Activated naive CD8-positive, alpha-beta T cell treated with anti-CD3 and anti-CD28 coated beads, Interleukin-2, amount 50 U/mL, for 24 hours (primary cell): ENCODE measurements at regions not wholly inside any gene's neighbourhood (a gene's known extent, or its start where the extent isn't known, plus 50 kb on each side); places are given as distances from the start of the nearest gene placed in this dataset.

Source experiments
- ATAC-seq: fragments of 150-1000 bp; cut with Tn5 transposase; one replicate; pipeline ENCODE4 v1.10.0; 2021
- DNase-seq: peaks from one replicate; pipeline ENCODE4 v3.0.0; 2021
- H3K27ac Mint-ChIP-seq: one replicate; pipeline ENCODE4 v1.8.0; 2021; ENCODE audit warnings: mild to moderate bottlenecking, mixed read lengths
- H3K27me3 Mint-ChIP-seq: one replicate; pipeline ENCODE4 v1.8.0; 2021; ENCODE audit warnings: mixed read lengths
- H3K36me3 Mint-ChIP-seq: one replicate; pipeline ENCODE4 v1.8.0; 2021; ENCODE audit warnings: low read depth, mixed read lengths
- H3K4me1 Mint-ChIP-seq: one replicate; pipeline ENCODE4 v1.8.0; 2021; ENCODE audit warnings: mixed read lengths
- H3K4me3 Mint-ChIP-seq: one replicate; pipeline ENCODE4 v1.8.0; 2021; ENCODE audit warnings: mild to moderate bottlenecking, moderate library complexity, mixed read lengths
- H3K9me3 Mint-ChIP-seq: one replicate; pipeline ENCODE4 v1.8.0; 2021; ENCODE audit warnings: mixed read lengths

DNA sequence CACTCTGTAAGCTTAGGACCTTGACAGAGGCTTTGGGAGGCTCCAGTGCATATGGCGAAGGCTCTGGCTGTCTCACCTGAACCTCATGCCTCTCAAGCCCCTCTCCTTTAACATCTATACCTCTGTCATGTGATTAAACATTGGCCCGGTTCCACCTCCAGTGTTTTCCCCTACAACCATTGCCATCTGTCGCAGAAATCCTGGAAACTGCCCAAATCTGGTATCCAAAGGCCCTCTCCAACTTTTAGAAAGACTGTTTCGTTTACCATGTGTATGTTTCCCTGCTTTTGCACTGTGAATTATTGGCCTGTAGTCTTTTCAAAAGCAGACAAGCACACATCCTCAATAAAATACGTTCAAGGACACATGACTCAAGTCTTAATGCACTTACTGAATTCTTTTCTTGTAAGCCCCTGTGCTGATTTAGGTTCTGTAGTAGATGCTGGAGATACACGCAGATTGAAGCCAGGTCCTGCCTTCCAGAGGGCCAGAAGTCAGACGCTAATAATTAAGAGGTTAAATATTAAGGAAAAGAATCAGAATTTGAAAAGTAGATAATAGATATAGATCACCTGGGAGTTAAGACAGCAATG, 386.4 kb upstream of the SLC14A2 start:
- H3K4me1 Mint-ChIP-seq, result no peaks in the 10 kb centered on the region

DNA sequence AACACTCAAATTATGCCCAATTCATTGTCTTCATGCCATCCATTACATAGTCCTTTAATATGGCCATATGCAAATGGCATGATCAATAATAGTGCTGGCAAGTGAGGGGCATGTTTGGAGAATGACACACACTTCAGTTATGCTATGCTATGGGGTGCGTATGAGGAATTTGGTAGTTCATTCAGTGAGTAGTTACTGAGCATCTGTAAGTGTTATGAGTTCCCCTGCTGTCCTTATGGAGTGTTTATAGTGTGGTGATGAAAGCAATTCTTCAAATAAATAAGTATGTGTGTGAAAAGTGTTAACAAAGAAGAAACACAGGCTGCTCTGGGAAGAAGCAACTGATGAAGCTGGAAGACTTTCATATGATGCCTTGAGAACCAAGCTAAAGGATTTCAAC, 383.7 kb upstream of the SLC14A2 start:
- H3K36me3 Mint-ChIP-seq, result no peaks in the 10 kb centered on the region
- no peak for ATAC-seq
- H3K27ac Mint-ChIP-seq, result no peak overlapping the region
- peaks cover 2% of the 10 kb centered on the region for H3K27me3 Mint-ChIP-seq
- no peak overlapping the region for H3K4me3 Mint-ChIP-seq
- no peak for DNase-seq
- H3K9me3 Mint-ChIP-seq, result no peaks in the 10 kb centered on the region
- no peaks in the 10 kb centered on the region for H3K4me1 Mint-ChIP-seq

More for the DNA sequence above, 386.4 kb upstream of the SLC14A2 start:
- no peak for DNase-seq
- Mint-ChIP-seq H3K27ac (no peak overlapping the region), H3K36me3 (no peaks in the 10 kb centered on the region), H3K4me3 (no peak overlapping the region), H3K27me3 (no peaks in the 10 kb centered on the region), H3K9me3 (no peaks in the 10 kb centered on the region)
- no peak for ATAC-seq

DNA sequence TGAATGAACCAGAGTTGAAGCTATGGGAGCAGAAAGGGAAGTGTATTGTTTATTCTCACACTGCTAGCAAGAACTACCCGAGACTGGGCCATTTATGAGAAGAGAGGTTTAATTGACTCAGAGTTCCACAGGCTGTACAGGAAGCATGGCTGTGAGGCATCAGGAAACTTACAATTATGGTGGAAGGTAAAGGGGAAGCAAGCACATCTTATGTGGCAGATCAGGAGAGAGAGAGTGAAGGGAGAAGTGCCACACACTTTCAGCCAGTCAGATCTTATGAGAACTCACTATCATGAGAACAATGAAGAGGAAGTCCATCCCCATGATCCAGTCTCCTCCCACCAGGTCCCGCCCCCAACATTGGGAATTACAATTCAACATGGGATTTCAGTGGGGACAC, 383.2 kb upstream of the SLC14A2 start:
- no peak for DNase-seq
- peaks cover 2% of the 10 kb centered on the region for H3K27me3 Mint-ChIP-seq
- no peaks in the 10 kb centered on the region for H3K9me3 Mint-ChIP-seq
- H3K4me3 Mint-ChIP-seq, result no peak overlapping the region
- ATAC-seq, result no peak
- no peaks in the 10 kb centered on the region for H3K36me3 Mint-ChIP-seq
- no peaks in the 10 kb centered on the region for H3K4me1 Mint-ChIP-seq
- H3K27ac Mint-ChIP-seq, result no peak overlapping the region

DNA sequence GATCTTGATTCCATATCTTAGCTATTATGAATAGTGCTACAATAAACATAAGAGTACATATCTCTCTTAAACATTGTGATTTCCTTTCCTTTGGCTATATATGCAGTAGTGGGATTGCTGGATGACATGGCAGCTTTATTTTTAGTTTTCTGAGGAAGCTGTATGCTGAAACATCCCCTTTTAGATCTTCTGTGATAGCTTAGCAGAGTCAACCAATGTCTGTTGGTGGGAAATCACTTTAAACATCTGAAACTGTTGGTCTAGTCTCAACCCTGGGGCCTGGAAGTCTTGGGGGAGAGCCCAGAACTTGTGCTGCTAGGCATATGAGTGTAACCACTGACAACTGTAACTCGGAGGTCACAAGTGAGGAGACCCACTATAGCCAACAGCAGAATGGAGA, 378.6 kb upstream of the SLC14A2 start:
- no peak overlapping the region for H3K27ac Mint-ChIP-seq
- ATAC-seq, result no peak
- H3K27me3 Mint-ChIP-seq, result peaks cover 6% of the 10 kb centered on the region
- H3K4me1 Mint-ChIP-seq, result no peaks in the 10 kb centered on the region
- DNase-seq, result no peak
- no peaks in the 10 kb centered on the region for H3K9me3 Mint-ChIP-seq
- H3K4me3 Mint-ChIP-seq, result no peak overlapping the region
- no peaks in the 10 kb centered on the region for H3K36me3 Mint-ChIP-seq

DNA sequence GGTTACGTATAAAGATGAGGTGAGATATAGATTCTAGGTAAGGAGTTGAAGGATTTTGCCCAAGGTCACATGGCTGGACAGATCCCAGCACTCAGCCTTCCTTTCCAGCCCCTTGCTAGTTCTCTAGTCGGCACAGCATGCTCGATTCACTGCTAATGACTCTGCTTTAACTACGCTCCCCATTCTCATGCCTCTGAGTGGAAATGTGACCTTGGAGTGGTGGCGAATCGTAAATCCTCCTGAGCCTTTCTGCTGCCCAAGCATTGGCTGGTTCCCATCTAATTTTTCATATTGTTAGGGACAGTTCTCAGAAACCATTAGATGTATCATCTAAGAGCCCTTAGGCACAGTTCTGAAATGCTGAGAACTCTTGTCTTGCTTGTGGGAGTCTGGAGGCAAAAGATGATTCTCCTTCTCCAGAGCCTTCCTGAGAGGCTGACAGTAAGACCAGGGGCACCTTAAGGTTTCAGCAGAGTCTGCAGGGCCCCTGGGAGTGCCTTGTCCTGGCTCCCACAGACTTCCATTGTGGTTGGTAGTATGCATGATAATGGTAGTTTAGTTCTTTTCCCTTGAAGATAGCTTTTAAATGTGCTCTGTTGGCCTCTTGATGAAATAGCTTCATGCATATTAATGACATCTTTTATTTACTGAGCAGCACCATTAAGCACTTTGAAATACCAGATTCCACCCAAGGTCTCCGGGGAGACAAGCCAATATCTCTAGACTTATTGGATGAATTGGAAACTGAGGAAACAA, 377.8 kb upstream of the SLC14A2 start:
- no peak overlapping the region for H3K4me3 Mint-ChIP-seq
- peaks cover 6% of the 10 kb centered on the region for H3K27me3 Mint-ChIP-seq
- DNase-seq (no peak), ATAC-seq (no peak)
- no peaks in the 10 kb centered on the region for H3K36me3 Mint-ChIP-seq
- no peak overlapping the region for H3K27ac Mint-ChIP-seq
- no peaks in the 10 kb centered on the region for H3K4me1 Mint-ChIP-seq
- no peaks in the 10 kb centered on the region for H3K9me3 Mint-ChIP-seq

DNA sequence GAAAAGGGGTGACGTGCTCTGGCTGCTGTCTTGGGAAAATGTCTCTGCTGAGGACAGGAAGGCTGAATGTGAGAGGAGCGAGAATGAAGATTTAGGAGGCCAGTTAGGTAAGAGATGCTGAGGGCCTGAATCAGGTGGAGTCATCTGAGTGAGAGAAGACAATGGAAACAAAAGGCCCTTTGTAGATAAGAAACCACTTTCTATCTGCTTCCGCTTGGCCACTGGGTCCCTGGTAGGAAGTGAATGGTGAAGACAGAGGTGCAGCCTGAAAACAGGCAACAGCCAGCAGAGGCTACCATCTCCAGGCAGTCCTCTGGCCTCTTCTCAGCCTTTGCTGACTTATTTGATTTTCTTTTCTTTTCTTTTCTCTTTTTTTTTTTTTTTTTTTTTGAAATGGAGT, 374.0 kb upstream of the SLC14A2 start:
- Mint-ChIP-seq H3K9me3 (no peaks in the 10 kb centered on the region), H3K27ac (no peak overlapping the region), H3K4me3 (no peak overlapping the region), H3K27me3 (peaks cover 3% of the 10 kb centered on the region), H3K4me1 (no peaks in the 10 kb centered on the region), H3K36me3 (no peaks in the 10 kb centered on the region)
- ATAC-seq, result no peak
- DNase-seq, result no peak

DNA sequence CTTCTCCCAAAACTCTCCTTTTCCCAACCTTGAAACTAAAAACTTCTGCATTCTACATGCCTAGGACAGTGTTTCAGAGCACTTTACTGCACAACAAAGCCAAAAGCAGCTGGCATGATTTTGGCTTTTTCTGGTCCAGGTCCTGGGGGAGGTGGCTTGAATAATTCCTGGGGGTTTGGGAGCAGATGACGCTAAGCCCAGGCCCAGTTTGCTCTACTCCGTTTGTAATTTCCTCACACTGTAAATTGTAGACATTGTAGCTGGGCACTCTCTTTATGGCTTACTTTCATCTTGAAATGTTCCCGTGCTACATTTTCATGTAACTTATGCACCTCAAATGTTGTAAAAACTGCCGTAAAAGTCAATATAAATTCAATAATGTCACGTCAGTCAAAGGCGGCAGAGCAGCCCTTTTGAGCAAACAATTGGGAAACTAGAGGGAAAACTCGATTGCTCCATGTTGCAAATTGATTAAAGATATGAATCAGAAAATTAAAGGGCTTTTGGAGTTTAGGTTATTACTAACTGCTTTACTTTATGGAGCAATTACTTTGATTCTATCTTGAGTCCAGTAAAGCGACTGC, 373.2 kb upstream of the SLC14A2 start:
- H3K4me3 Mint-ChIP-seq, result no peak overlapping the region
- no peak overlapping the region for H3K27ac Mint-ChIP-seq
- no peaks in the 10 kb centered on the region for H3K4me1 Mint-ChIP-seq
- H3K27me3 Mint-ChIP-seq, result peaks cover 3% of the 10 kb centered on the region
- H3K36me3 Mint-ChIP-seq, result no peaks in the 10 kb centered on the region
- H3K9me3 Mint-ChIP-seq, result no peaks in the 10 kb centered on the region
- DNase-seq, result no peak
- ATAC-seq, result no peak

DNA sequence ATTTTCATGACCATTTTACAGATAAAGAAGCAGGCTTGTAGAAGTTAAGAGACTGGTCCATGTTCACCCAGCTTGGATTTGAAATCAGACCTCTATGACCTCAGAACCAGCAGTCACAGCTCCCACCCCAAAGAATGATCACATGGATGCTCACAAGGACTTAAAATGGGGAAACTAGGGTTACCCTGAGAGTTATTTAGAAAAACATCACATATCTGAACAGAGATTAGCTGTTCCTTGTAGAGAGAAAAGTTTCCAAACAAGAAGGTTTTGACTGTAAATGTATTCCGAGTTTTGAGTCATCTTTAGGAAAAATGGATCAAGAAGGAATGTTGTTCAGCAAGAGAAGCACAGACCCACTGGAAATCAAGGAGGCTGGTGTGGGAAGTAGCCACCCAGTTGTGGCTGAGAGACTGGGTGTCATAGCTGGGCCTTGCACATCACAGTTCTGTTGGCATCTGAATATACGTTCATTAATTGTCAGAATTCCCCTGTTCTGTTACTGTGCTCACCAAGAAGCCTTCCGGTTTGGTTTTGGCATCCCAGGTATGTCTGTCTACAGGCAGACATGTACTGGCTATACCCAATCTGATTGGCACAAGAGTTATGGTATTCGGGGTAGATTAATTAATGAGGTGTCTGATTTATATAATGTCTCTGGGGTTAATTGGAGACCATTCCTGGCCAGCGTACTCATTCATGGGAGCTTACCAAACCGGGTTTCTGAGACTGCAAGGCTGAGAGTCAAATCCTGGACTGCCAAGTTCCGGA, 371.8 kb upstream of the SLC14A2 start:
- ATAC-seq (no peak), DNase-seq (no peak)
- Mint-ChIP-seq H3K9me3 (no peaks in the 10 kb centered on the region), H3K4me1 (no peaks in the 10 kb centered on the region), H3K36me3 (no peaks in the 10 kb centered on the region), H3K27ac (no peak overlapping the region), H3K27me3 (peaks cover 4% of the 10 kb centered on the region), H3K4me3 (no peak overlapping the region)

DNA sequence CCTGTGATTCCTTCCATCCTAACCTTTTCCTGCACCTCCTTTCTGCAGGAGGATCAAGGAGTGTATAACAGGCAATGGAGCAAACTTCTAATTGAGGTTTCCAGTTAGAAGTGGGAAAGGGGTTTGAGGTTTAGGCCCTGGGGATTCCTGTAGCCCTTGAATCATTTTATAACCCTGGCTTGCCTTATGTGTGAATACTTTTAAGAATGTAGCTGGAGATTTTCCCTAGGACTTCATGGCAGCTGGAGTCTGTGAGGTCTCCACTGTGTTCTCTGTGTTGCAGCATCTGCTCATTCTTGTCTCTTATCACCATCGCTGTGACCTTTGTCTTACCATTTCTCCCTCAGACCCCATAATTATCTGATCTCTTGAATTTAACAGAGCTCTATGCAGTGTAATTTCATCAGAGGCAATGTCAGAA, 370.2 kb upstream of the SLC14A2 start:
- Mint-ChIP-seq H3K4me1 (no peaks in the 10 kb centered on the region), H3K27me3 (peaks cover 4% of the 10 kb centered on the region), H3K27ac (no peak overlapping the region), H3K36me3 (no peaks in the 10 kb centered on the region), H3K4me3 (no peak overlapping the region), H3K9me3 (no peaks in the 10 kb centered on the region)
- DNase-seq, result no peak
- ATAC-seq, result no peak

DNA sequence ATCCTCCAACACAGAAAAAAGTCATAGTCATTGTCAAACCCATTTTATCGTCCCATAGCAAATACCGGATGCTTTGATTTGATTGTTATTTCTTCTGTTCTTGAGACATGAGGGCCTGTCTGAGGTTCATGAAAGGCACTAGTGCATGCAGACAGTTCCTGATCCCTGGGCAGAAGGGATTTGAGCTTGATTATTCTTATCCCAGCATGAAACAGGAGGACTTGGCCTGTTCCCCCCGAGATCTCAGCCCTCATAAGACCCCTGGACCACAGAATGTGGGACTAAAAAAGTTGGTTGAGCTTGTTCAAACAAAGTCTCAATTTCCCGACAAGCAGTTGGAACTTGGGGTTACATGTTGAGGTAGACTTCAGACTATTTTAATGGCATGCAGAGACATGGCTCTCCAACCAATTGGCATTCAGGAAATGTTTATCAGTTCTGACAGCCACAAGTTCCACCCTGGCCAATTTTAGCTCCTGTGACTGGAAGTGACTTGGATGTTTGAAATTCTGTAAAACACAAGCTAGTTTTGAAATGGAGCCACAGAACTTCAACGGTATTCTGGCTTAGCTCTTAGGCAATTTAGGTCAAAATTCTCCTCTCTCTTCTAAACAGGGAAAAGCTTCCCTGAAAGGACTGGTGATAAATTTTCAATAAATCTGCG, 366.9 kb upstream of the SLC14A2 start:
- ATAC-seq, result no peak

DNA sequence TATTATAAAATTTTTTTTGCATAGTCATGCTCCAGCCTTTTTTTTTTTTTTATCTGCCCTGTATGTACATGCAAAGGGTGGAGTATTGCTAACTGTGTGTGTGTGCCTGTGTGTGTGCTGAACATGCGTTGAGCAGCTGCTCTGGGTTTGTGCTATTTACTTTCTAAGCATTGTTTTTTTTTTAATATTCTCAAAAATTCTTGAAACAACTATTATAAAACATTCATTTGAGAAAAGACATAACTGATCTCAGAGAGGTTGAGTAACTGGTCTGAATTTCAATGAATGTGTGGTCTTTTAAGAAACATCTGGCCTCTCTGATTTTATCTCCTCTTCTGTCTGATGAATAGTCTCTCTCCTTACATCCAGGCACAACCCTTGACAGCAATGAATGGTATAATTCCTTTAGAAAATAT, 366.0 kb upstream of the SLC14A2 start:
- ATAC-seq (no peak), DNase-seq (no peak)
- H3K4me3 Mint-ChIP-seq, result no peak overlapping the region
- no peak overlapping the region for H3K27ac Mint-ChIP-seq
- H3K4me1 Mint-ChIP-seq, result no peaks in the 10 kb centered on the region
- H3K9me3 Mint-ChIP-seq, result no peaks in the 10 kb centered on the region
- peaks cover 4% of the 10 kb centered on the region for H3K27me3 Mint-ChIP-seq
- no peaks in the 10 kb centered on the region for H3K36me3 Mint-ChIP-seq

More for the DNA sequence above, 366.9 kb upstream of the SLC14A2 start:
- Mint-ChIP-seq H3K27ac (no peak overlapping the region), H3K9me3 (no peaks in the 10 kb centered on the region), H3K27me3 (peaks cover 4% of the 10 kb centered on the region), H3K4me3 (no peak overlapping the region), H3K4me1 (no peaks in the 10 kb centered on the region), H3K36me3 (no peaks in the 10 kb centered on the region)
- no peak for DNase-seq

DNA sequence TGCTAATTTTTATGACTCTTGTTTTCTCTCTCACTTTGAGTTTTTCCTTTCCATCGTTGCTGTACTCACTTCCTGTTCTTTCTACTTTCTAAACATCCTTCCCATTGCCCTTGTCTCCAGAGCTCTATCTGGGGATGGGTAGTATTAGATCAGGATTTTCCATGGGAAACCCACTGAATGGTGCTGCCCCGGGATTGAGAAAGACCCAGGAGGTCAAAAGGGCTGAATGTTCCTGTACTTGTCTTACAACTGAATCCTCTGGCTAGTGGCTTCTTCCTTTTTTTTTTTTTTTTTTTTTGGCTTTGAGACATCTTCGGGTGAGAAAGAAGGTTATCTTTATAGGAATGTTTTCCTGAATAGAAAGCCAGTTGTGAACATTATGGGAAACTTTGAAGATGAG, 364.8 kb upstream of the SLC14A2 start:
- ATAC-seq (no peak), DNase-seq (no peak)
- no peaks in the 10 kb centered on the region for H3K36me3 Mint-ChIP-seq
- H3K4me3 Mint-ChIP-seq, result no peak overlapping the region
- H3K27me3 Mint-ChIP-seq, result peaks cover 4% of the 10 kb centered on the region
- H3K9me3 Mint-ChIP-seq, result no peaks in the 10 kb centered on the region
- H3K4me1 Mint-ChIP-seq, result no peaks in the 10 kb centered on the region
- no peak overlapping the region for H3K27ac Mint-ChIP-seq

DNA sequence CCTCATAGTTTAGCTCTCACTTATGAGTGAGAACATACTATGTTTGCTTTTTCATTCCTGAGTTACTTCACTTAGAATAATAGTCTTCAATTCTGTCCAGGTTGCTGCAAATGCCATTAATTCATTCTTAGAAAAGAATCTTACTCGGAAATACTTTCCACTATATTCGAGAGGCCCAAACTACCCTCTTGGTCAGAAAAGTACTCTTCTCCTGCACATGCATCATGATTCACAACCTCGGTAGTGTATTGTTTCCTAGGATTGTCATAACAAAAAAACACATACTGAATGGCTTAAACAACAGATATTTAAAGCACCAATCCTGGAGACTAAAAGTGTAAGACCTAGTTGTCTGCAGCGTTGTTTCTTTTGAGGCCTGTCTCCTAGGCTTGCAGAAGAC, 364.0 kb upstream of the SLC14A2 start:
- no peaks in the 10 kb centered on the region for H3K36me3 Mint-ChIP-seq
- H3K27ac Mint-ChIP-seq, result no peak overlapping the region
- peaks cover 4% of the 10 kb centered on the region for H3K27me3 Mint-ChIP-seq
- H3K9me3 Mint-ChIP-seq, result no peaks in the 10 kb centered on the region
- no peak overlapping the region for H3K4me3 Mint-ChIP-seq
- ATAC-seq (no peak), DNase-seq (no peak)
- H3K4me1 Mint-ChIP-seq, result no peaks in the 10 kb centered on the region

DNA sequence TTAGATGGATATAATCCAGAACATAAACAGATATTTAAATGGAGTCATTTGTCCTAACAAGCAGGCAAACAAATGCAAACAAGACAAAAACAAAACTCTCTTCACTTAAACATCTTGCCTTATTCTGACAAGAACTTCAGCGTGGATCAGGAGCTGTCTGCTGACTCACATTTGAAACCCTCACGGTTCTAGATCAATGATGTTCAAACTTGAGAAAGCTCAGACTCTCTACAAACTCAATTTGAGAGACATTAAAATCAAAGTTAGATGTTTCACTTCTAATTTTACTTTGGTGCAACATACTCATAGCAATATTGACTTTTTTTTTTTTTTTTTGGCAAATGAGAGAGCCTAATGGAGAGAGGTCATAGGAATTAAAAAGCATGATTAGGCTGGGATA, 362.8 kb upstream of the SLC14A2 start:
- no peaks in the 10 kb centered on the region for H3K9me3 Mint-ChIP-seq
- H3K4me3 Mint-ChIP-seq, result no peak overlapping the region
- H3K27me3 Mint-ChIP-seq, result peaks cover 4% of the 10 kb centered on the region
- no peak for DNase-seq
- no peak for ATAC-seq
- H3K4me1 Mint-ChIP-seq, result no peaks in the 10 kb centered on the region
- no peak overlapping the region for H3K27ac Mint-ChIP-seq
- H3K36me3 Mint-ChIP-seq, result no peaks in the 10 kb centered on the region
